ENCODE measurements at regions not wholly inside any gene's neighbourhood (a gene's known extent, or its start where the extent isn't known, plus 50 kb on each side); places are given as distances from the start of the nearest gene placed in this dataset.
A peak's percentile ranks its signal among the peaks of the same experiment; 100 is the strongest.
"Not testable (repeated sequence)": the region's sequence is repeated elsewhere in the genome, so short reads cannot be mapped to it uniquely, and the experiment has no call there.

DNA sequence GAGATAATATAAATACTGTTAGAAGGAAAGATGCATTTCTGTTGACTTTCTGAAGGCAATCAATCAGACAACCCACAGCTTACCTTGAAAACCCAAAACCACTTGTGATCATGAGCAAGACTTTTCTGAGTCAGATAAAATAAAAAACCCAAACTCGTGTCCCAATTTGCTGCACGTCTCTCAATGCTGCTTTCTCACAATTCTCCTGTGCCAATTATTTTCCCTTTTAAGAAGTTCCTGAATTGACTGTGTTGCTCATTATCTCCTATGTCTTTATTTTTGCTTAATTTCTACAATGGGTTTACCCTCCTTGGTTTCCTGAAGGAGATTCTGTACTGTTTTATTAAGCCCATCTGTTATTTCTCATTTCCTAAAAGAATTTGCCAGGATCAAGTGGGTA is 1891.9 kb upstream of the PCDH10 start:
- no peak for DNase-seq

DNA sequence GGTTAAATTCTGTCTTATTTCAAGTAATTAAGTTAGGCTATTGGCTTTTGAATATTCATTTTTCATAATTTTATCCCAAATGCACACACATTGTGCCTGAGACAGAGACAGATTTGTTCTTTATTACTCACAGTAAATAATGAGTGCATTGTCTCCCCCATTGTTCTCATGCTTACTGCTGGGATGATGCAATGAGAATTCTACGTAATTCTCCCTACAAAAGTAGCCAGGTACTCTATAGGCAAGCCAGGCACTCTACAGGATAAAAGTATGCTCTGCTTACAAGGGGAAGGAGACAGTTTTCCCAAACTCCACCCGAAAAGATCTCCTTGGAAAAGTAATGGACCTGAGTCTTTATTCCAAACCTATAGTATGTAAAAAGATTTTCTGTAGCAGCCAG is 1890.7 kb upstream of the PCDH10 start:
- peak in 3 of 56 donors; percentile 0 to 2 (median 0) for DNase-seq

DNA sequence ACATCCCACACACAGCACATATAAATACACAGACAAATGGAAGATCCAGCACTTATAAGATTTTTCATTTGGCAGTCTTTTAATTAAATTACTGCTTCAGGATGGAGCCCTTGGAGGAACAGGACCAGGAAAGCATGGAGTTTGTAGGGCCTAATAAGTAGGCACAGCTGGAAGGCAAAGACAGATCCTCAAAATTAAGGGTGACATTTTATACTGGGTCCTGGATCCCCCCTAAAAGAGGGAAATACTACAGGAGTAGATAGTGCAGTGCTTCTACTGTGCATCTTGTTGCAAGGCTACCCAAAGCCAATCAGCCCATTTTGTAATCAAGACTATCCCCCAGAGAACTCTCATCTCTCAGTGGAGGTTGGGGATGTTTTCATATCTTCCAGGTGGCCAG is 1860.7 kb upstream of the PCDH10 start:
- no peak for DNase-seq

DNA sequence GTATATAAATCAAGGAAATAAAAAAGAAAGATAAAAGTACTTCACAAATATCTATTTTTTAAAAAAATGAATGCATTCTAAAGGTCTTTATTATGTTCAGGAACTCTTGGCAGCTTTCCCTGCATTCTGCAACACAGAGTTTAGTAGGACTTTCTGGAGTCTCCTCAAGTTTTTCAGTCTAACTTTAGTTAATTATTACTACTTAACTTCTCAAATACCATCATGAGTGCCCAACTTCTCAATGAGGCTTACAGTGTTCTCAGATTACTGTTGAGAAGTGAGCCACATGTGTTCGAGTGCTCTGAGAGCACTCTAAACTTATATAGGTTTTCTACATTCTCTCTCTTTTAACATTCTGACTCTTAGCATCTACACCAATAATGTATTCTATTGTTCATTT is 1852.9 kb upstream of the PCDH10 start:
- no peak for DNase-seq

DNA sequence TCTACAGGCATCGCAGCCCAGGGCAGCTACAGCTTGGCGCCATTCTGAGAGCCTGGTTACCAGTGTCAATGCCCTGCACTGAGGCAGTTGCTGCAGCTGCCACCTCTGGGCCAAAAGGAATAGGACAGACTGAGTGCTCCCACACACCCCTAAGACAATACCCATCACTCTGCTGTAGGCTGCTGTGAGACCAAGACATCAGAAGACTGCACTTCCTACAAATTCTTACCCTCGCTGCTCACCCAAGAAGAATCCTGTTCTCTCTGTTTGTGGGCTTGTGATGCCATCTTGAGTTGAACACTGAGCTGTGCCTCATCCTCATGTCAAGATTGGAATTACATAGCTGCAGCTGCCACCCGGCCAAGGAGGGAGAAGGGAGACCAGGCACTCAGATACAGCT is 1847.0 kb upstream of the PCDH10 start:
- DNase-seq: peak in 10 of 56 donors; percentile 0 to 41 (median 4)

DNA sequence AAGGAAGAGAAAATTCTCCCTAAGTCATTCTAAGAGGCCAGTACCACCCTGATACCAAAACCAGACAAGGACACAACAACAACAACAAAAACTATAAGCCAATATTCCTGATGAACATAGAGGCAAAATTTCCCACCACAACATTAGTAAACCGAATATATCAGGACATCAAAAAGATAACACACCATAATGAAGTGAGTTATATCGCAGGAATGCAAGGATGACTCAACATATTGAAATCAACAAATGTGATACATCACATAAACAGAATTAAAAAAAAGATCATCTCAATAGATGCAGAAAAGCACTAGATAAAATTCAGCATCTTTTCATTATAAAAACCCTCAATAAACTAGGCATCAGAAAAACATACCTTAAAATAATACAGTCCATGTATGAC is 1844.4 kb upstream of the PCDH10 start:
- DNase-seq: no peak

DNA sequence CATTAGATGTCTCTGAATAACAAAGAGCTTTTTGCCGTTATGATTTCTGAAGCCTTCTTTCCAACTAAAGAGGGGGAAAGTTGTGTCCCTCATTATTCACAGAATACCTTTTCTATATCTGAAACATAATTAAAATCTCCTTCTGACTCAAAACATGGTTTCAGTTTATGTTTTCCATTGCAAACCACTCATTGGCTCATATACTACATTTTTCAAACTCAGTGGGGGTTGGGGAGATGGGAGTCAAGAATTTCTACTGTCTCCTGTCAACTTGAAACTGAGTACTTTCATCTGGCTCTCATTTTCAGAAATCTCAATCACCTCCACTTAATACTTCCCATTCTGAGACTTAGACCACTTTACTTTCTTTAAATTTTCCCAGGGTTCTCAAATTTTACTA is 1839.5 kb upstream of the PCDH10 start:
- no peak for DNase-seq

DNA sequence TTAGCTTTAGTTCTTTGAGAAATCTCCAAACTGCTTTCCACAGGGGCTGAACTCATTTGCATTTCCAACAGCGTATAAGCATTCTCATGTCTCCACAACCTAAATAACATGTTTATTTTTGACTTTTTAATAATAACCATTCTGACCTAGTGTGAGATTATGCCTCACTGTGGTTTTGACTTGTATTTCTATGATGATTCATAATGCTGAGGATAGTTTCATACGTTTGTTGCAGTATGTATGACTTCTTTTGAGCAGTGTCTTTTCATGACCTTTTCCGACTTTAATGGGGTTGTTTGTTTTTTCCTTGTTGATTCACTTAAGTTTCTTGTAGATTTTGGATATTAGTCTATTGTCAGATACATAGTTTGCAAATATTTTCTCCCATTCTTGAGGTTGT is 1833.0 kb upstream of the PCDH10 start:
- no peak for DNase-seq

DNA sequence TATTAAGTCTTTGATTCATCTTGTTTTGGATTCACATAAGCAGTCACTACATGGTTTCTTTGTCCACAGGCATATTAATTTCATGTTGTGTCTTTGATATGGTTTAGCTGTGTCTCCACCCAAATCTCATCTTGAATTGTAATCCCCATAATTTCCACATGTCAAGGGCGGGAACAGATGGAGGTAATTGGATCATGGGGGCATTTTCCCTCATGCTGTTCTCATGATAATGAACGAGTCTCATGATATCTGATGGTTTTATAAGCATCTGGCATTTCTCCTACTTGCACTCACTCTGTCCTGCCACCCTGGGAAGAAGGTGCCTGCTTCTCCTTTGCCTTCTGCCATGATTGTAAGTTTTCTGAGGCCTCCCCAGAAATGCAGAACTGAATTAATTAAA is 1811.2 kb upstream of the PCDH10 start:
- DNase-seq: no peak

DNA sequence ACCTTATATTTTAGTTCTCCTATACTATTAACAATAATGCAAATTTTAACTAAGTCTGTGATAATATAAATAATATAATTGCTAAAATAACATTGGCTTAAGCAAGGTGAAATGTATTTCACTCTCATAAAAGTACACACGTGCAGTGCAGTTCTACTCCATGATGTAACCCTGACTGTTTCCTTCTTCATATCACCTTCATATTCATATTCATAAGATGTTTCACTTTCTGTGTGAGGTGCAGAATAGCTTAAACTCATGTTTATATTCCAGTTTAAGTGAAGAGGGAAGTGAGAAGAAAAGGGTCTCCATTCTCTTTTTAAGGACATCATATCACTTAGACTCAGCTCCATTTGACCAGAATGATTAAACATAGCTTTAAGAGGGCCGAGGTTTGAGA is 1810.0 kb upstream of the PCDH10 start:
- no peak for DNase-seq

DNA sequence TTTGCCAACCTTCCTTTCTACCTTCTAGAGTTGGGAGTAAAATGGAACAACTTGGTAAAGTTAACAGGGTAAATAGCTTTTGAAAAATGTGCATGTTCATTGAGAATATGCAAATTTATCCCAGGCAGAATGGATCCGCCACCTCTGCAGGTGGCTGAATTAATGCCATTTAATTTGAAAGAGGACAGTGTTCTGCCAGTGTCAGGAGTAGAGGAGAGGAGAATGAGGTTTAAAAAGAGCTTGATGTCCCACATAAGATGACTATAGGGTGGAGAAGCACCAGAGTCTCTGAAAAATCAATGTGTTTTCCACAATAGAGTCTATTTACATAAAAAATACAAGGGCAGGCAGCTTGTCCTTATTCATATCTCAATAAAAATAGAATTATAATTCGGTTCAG is 1804.3 kb upstream of the PCDH10 start:
- DNase-seq: no peak

DNA sequence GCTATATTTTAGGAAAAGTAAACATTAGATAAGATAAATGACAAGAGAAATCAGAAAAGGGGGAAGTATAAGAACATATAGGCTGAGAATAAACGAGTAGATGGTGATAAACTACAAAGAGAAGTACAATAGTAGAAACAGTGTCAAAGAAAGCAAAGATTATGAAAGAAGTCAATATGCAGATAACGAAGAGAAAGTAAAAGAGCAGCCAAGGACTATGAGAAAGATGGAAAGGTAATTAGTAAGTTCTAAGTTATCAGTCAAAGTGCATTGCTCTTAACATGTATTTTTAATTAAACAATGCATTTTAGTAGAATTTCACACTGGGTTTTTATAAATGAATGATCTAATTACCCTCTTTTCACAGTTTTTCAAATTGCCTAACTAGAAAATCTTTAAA is 1801.3 kb upstream of the PCDH10 start:
- DNase-seq: no peak

DNA sequence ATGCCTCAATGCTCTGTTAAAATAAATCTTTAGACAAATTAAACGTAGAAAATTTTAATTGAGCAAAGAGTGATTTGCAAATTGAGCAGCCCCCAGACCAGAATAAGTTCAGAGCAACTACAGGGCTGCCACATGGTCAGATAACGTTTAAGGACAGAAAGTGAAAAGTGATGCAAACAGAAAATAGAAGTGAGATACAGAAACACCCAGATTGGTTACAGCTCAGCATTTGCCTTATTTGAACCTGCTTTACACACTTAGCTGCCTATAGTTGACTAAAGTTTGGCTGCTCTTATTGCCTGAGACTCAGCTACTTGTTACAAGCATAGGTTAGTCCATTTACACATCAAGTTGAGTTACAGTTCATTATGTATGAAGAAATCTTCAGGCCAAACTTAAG is 1800.8 kb upstream of the PCDH10 start:
- no peak for DNase-seq

DNA sequence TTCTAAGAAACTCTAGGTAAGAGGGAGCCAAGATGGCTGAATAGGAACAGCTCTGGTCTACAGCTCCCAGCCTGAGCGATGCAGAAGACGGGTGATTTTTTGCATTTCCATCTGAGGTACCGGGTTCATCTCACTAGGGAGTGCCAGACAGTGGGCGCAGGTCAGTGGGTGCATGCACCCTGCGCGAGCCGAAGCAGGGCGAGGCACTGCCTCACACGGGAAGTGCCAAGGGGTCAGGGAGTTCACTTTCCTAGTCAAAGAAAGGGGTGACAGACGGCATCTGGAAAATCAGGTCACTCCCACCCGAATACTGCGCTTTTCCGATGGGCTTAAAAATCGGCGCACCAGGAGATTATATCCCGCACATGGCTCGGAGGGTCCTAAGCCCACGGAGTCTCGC is 1796.7 kb upstream of the PCDH10 start:
- DNase-seq: not testable (repeated sequence)

DNA sequence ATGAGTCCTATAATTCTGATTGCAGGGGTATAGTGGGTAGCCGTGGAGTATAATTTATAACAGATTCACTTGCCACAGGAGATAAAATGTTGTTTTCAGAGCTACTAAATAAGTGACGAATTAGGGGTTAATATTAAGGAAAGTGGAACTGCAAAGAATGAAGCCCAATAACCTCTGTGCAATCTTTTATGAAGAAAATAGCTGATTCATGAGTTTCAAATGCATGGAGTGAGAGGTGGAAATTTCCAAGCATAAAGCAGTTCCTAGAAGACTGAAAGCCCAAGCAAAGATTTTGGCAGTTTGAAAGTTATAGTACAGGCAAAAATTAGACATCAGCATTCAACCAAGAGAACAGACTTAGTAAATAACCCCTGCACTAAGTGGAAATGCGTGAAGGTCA is 1782.4 kb upstream of the PCDH10 start:
- no peak for DNase-seq

DNA sequence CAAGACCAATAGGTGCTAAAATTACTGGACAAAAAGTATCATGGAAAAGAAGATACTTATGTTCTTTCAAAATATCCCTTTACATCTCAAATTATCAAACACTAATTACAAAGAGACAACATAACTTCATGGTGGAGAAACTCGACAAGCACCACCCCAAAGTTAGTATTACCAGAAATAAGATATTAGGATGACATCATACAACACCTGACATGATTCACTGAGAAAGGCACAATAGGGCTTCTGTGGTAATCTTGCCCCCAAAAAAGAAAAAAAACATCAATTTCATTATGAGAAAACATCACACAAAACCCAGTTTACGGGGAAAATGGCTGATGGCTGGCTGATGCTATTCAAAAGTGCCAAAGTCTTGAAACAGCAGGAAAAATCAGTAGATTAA is 1781.7 kb upstream of the PCDH10 start:
- no peak for DNase-seq

DNA sequence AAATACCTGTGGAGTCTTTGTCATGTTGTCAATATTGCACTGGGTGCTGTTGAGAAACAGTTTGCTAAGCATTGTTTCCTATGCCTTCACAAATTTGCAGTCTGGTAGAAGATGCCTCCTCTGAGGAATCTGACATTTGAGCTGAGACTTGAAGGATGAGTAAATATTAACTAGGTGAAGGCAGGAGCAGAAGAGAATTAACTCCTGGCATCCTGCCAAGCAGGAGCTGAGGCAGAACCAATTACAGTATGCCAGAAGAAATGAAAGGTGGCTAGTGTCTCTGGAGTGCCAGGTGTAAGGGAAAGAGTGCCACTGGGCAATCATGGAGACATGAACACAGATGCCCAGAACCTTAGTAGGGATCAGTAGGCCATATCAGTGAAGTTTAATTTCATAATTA is 1778.2 kb upstream of the PCDH10 start:
- no peak for DNase-seq

DNA sequence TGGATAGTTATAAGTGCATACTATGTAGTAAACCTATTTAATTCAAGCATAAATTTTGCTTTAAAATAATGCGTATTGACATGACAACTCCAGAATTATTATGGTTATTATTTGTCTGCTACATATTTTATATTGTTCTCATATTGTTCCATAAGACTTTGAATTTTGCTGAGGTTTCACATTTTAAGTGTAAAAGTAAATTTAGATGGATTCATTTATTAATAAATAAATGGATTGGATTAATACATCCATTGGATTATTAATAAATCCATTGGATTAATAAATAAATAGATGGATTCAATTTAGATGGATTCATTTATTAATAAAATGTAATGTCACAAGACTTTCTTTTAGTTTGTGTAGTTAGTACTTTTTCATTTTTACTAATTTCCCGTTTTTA is 1768.0 kb upstream of the PCDH10 start:
- no peak for DNase-seq

DNA sequence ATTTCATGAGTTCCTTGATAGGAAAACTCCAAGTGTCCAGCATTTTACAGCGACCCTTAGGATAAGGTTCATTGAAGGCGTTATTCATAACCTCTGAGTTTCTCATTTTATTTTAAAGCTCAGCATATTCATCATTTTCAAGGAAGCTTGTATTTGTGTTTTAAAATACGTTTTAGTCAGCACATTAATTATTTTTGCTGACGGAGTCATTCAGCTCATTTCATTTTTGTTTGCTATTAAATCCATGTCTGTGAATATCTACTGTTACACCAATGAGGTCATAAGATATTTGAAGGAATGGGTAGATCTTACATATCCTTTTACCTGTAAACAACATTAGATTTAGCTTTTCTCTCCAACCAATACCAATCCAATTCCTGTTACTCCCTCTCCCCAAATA is 1766.3 kb upstream of the PCDH10 start:
- no peak for DNase-seq

DNA sequence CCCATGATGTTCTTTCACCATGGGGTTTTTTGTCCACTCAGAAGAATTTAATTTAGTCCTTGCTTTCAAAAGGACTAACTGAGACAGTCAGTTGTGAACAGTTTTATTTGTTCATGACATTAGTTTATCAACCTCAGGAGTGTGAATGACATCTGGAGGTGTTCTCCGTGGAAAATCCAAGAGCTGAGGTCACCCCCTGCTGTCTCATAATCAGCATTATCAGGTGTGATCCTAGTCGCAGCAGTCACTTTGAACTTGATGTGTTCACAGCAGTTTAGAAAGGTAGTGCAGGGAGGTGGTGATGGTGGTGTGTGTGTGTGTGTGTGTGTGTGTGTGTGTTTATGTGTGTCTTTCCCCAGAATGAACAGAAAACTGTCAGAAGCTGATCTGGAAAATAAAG is 1760.8 kb upstream of the PCDH10 start:
- no peak for DNase-seq

DNA sequence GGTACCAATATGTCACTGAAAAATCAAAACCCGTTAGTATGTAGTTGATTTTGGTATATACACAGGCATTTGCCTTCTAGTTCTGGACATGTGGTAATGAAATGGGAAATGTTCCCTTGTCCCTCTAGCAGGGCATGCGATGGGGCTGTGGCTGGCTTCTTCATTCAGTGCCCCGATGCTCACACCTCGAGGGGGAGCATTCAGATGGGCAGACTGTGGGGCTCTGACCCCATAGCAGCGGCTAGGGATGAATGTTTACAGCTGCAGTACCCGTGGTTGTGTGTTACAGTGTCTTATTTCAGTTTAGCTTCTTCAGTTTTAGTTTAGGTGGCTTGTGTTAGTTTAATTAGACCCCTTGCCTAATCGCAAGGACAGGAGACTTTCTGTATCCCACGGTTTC is 1741.0 kb upstream of the PCDH10 start:
- DNase-seq: no peak

DNA sequence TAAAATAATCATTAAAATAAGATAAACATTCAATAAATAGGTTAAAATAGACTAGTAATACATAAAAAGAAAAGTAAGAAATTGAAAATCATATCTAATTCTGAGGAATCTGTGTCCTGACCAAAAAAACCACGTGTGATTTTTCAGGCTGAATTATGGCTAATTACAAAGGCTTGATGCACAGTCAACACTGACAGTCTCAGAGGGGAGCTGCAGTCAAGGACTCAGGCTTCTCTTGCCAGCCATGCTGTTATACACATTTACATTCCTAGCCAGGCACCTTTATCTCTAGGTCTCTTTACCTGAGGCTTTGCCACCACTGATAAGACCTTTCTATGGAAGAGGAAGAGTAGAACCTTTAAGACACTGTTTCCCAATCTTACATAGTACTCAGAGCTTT is 1737.7 kb upstream of the PCDH10 start:
- DNase-seq: no peak

DNA sequence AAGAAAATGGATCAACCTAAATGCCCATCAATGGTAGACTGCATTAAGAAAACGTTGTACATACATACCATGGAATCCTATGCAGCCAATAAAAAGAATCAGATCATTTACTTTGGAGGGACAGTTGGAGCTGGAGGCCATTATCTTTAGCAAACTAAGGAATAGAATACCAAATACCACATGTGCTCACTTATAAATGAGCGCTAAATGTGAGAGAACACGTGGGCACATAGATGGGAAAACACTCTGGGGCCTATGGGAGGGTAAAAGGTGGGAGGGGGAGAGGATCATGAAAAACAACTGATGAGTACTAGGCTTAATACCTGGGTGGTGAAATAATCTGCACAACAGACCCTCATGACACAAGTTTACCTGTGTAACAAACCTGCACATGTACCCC is 1729.9 kb upstream of the PCDH10 start:
- no peak for DNase-seq

DNA sequence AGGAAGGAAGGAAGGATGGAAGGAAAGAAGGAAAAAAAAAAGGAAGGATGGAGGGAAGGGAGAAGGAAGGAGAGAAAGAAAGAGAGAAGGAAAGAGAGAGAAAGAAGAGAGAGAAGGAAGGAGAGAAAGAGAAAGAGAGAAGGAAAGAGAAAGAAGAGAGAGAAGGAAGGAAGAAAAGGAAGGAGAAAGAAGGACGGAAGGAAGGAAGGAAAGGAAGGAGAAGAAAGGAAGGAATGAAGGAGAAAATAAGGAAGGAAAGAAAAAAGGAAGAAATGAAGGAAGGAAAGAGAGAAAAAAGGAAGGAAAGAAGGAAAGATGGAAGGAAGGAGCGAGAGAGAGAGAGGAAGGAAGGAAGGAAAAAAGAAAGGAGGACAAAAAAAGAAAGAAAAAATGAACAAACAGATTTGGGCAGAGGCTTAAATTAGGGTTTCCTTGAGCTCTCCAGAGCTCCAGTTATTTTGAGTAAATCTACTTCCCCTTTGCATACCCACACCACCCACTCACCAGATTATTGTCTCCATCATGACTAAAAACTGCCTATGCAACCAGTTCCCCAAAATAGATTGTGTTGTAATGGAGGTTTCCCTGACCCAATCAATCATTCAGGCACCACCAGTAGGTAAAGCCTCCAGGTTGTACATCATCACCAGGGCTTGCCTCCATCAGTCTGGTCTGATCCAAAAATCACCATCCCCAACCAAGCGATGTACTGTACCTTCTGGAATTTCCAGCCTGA is 1722.9 kb upstream of the PCDH10 start:
- DNase-seq: no peak

All from amygdala (tissue), 56 donors.